ENCODE measurements at regions not wholly inside any gene's neighbourhood (a gene's known extent, or its start where the extent isn't known, plus 50 kb on each side); places are given as distances from the start of the nearest gene placed in this dataset.

DNA sequence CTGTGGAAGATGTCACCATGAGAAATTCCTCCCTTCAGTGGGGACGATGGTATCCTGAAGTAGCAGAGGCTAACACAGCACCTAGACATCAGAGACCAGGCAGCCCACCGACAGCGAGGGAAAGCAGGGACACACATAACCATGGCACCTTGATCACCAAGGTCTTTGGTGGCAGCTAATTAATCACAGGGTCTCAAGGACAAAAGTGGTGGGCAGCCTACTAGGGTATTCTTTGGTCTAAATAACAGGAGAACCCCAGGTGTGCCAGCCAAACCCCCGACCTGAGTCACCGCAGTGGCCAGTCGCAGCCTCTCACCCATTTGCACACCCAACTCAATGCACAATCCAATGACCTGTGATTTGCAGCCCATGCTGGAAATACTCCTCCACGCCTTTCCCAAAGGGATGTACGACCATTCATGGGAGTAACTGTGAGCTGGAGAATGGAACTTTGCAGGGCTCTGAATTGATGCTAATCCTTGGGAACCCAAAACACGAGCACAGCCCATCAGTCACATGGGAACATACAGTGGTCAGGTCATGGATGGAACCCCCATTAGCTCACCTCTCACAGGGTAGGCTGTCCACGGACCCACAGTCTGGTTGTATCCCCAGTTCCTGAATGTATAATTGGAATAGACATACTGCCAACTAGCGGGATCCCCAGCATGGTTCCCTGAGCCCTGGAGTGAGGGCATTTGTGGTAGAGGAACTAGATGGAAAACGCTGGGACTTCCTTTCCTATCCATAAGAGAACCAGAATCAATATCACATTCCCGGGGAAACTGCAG is 58.7 kb upstream of the C14orf180 start:
- Mint-ChIP-seq H3K4me3 (no peak overlapping the region), H3K9me3 (peaks cover 25% of the 10 kb centered on the region)
- POLR2A ChIA-PET: no interaction called here

DNA sequence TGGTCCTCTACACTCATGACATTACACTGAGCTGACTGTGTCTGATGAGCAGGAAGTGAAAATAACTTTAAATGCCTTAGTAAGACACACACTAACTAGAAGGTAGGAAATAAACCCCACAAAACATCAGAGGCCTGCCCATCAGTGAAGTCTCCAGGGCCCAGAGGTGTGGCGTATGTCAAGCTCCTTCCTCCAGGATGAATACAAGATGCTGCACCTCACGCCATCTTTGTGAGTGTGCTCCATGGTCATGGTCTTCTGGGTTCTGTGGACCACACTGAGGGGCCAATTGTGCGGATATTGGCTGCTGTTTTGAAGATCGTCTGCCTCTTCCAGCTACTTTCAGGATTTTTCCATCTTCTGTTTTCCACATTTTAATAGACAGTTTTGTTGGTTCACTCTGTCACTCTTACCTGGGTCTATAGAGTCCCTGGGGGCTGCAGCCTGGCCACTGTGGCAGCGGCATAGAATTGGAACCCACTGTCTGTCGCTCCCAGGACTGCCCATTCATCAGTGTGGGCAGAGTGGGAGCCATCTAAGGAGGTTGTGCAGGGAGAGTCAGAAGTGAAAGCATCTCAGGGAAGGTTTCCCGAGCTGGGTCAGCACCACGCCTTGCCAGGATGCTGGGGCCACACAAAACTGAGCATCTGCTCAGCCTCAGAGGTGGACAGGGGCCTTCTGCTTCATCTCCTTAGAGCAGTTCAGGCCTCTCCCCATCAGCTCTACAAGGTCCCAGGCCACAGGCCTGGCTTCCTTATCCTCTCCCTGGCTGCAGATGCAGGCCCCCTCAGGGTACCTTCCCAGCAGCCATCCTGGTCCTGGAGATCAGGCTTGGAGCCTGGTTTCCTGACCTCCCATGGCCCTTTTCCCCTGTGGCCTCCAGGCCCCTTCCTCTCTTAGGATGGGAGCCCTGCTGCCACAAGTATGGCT is 57.5 kb upstream of the C14orf180 start:
- Mint-ChIP-seq H3K27ac (no peak overlapping the region), H3K4me1 (no peaks in the 10 kb centered on the region), H3K9me3 (peaks cover 35% of the 10 kb centered on the region), H3K4me3 (no peak overlapping the region), H3K36me3 (peaks cover 17% of the 10 kb centered on the region), H3K27me3 (ENCODE audit: low read depth) (no peaks in the 10 kb centered on the region; the same call in 1 of the 2 replicates)
- no peak for TF ChIP-seq CBFB (CRISPR knock-in tag; IDR thresholded peaks at IDR 0.05; ENCODE audit: low read depth)
- TF ChIP-seq, protein P1, sequence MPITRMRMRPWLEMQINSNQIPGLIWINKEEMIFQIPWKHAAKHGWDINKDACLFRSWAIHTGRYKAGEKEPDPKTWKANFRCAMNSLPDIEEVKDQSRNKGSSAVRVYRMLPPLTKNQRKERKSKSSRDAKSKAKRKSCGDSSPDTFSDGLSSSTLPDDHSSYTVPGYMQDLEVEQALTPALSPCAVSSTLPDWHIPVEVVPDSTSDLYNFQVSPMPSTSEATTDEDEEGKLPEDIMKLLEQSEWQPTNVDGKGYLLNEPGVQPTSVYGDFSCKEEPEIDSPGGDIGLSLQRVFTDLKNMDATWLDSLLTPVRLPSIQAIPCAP (CRISPR knock-in tag; IDR thresholded peaks at IDR 0.05): no peak
- no peak for TF ChIP-seq FOXP1 (CRISPR knock-in tag; IDR thresholded peaks at IDR 0.05; ENCODE audit: borderline replicate concordance)
- no peak for TF ChIP-seq ZNF396 (CRISPR knock-in tag; IDR thresholded peaks at IDR 0.05; ENCODE audit: borderline replicate concordance)
- no peak for TF ChIP-seq KAT7 (CRISPR knock-in tag; IDR thresholded peaks at IDR 0.05; ENCODE audit: borderline replicate concordance)
- TF ChIP-seq, protein P2, sequence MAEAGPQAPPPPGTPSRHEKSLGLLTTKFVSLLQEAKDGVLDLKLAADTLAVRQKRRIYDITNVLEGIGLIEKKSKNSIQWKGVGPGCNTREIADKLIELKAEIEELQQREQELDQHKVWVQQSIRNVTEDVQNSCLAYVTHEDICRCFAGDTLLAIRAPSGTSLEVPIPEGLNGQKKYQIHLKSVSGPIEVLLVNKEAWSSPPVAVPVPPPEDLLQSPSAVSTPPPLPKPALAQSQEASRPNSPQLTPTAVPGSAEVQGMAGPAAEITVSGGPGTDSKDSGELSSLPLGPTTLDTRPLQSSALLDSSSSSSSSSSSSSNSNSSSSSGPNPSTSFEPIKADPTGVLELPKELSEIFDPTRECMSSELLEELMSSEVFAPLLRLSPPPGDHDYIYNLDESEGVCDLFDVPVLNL (CRISPR knock-in tag; IDR thresholded peaks at IDR 0.05; ENCODE audit: borderline replicate concordance, low read depth): no peak
- no peak for TF ChIP-seq ZNF263 (CRISPR knock-in tag; IDR thresholded peaks at IDR 0.05; ENCODE audit: low read depth)
- TF ChIP-seq, protein P3, sequence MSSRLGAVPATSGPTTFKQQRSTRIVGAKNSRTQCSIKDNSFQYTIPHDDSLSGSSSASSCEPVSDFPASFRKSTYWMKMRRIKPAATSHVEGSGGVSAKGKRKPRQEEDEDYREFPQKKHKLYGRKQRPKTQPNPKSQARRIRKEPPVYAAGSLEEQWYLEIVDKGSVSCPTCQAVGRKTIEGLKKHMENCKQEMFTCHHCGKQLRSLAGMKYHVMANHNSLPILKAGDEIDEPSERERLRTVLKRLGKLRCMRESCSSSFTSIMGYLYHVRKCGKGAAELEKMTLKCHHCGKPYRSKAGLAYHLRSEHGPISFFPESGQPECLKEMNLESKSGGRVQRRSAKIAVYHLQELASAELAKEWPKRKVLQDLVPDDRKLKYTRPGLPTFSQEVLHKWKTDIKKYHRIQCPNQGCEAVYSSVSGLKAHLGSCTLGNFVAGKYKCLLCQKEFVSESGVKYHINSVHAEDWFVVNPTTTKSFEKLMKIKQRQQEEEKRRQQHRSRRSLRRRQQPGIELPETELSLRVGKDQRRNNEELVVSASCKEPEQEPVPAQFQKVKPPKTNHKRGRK (CRISPR knock-in tag; IDR thresholded peaks at IDR 0.05; ENCODE audit: borderline replicate concordance): no peak
- TF ChIP-seq, protein P4, sequence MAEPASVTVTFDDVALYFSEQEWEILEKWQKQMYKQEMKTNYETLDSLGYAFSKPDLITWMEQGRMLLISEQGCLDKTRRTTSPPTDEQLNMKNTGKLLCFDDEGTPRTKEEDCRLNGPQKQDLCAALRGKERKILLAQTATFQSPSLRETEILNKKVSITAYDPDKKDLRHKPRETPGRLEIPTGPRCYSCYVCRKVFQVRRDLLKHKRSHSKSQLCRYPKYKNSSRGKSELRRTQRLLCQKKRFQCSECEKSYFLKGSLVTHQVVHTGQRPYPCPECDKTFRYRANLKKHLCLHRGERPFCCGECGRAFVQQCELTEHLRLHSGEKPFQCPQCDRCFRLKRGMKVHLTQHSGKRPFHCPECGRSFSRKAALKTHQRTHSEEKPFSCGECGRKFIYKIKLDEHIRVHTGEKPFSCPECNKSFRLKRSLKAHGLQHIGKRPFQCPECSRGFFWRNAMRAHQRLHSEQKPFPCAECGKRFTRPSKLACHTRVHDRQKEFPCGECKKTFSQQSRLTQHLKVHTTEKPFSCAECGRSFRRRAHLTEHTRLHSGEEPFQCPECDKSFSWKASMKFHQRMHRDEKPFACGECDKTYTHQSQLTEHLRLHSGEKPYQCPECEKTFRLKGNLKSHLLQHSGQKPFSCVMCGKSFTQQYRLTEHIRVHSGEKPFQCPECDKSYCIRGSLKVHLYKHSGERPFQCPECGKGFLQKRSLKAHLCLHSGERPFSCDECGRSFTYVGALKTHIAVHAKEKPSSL (CRISPR knock-in tag; conservative IDR thresholded peaks at IDR 0.05): no peak
- TF ChIP-seq, protein P5, sequence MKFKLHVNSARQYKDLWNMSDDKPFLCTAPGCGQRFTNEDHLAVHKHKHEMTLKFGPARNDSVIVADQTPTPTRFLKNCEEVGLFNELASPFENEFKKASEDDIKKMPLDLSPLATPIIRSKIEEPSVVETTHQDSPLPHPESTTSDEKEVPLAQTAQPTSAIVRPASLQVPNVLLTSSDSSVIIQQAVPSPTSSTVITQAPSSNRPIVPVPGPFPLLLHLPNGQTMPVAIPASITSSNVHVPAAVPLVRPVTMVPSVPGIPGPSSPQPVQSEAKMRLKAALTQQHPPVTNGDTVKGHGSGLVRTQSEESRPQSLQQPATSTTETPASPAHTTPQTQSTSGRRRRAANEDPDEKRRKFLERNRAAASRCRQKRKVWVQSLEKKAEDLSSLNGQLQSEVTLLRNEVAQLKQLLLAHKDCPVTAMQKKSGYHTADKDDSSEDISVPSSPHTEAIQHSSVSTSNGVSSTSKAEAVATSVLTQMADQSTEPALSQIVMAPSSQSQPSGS (CRISPR knock-in tag; IDR thresholded peaks at IDR 0.05; ENCODE audit: borderline replicate concordance, low read depth): no peak
- TF ChIP-seq ZNF138 (CRISPR knock-in tag; conservative IDR thresholded peaks at IDR 0.05): no peak
- TF ChIP-seq, protein P6, sequence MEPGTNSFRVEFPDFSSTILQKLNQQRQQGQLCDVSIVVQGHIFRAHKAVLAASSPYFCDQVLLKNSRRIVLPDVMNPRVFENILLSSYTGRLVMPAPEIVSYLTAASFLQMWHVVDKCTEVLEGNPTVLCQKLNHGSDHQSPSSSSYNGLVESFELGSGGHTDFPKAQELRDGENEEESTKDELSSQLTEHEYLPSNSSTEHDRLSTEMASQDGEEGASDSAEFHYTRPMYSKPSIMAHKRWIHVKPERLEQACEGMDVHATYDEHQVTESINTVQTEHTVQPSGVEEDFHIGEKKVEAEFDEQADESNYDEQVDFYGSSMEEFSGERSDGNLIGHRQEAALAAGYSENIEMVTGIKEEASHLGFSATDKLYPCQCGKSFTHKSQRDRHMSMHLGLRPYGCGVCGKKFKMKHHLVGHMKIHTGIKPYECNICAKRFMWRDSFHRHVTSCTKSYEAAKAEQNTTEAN (CRISPR knock-in tag; IDR thresholded peaks at IDR 0.05): no peak
- no peak for TF ChIP-seq TEAD4 (CRISPR knock-in tag; IDR thresholded peaks at IDR 0.05)
- no peak for TF ChIP-seq EMX1 (CRISPR knock-in tag; IDR thresholded peaks at IDR 0.05)
- TF ChIP-seq, protein P7, sequence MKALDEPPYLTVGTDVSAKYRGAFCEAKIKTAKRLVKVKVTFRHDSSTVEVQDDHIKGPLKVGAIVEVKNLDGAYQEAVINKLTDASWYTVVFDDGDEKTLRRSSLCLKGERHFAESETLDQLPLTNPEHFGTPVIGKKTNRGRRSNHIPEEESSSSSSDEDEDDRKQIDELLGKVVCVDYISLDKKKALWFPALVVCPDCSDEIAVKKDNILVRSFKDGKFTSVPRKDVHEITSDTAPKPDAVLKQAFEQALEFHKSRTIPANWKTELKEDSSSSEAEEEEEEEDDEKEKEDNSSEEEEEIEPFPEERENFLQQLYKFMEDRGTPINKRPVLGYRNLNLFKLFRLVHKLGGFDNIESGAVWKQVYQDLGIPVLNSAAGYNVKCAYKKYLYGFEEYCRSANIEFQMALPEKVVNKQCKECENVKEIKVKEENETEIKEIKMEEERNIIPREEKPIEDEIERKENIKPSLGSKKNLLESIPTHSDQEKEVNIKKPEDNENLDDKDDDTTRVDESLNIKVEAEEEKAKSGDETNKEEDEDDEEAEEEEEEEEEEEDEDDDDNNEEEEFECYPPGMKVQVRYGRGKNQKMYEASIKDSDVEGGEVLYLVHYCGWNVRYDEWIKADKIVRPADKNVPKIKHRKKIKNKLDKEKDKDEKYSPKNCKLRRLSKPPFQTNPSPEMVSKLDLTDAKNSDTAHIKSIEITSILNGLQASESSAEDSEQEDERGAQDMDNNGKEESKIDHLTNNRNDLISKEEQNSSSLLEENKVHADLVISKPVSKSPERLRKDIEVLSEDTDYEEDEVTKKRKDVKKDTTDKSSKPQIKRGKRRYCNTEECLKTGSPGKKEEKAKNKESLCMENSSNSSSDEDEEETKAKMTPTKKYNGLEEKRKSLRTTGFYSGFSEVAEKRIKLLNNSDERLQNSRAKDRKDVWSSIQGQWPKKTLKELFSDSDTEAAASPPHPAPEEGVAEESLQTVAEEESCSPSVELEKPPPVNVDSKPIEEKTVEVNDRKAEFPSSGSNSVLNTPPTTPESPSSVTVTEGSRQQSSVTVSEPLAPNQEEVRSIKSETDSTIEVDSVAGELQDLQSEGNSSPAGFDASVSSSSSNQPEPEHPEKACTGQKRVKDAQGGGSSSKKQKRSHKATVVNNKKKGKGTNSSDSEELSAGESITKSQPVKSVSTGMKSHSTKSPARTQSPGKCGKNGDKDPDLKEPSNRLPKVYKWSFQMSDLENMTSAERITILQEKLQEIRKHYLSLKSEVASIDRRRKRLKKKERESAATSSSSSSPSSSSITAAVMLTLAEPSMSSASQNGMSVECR (CRISPR knock-in tag; IDR thresholded peaks at IDR 0.05; ENCODE audit: borderline replicate concordance): no peak
- TF ChIP-seq TP53 (CRISPR knock-in tag; IDR thresholded peaks at IDR 0.05): no peak
- no peak for TF ChIP-seq PRRX2 (CRISPR knock-in tag; IDR thresholded peaks at IDR 0.05)
- DNase-seq (ENCODE audit: low spot score) (no peak), ATAC-seq (no peak)
- POLR2A ChIA-PET: no interaction called here
- CTCF ChIA-PET: no interaction called here

More for the DNA sequence above, 58.7 kb upstream of the C14orf180 start:
- H3K27me3 Mint-ChIP-seq (ENCODE audit: low read depth): no peaks in the 10 kb centered on the region
- no peak for TF ChIP-seq TEAD4 (CRISPR knock-in tag; IDR thresholded peaks at IDR 0.05)
- peaks cover 13% of the 10 kb centered on the region for H3K36me3 Mint-ChIP-seq
- H3K27ac Mint-ChIP-seq: no peak overlapping the region
- DNase-seq (ENCODE audit: low spot score) (no peak), ATAC-seq (no peak)
- CTCF ChIA-PET: no interaction called here
- H3K4me1 Mint-ChIP-seq: no peaks in the 10 kb centered on the region

Data from WTC11 (cell line).